HG02623 (cell line): ENCODE measurements at regions not wholly inside any gene's neighbourhood (a gene's known extent, or its start where the extent isn't known, plus 50 kb on each side); places are given as distances from the start of the nearest gene placed in this dataset.

Experiments
- ATAC-seq: cut with Tn5 transposase; IDR thresholded peaks from one replicate; pipeline ENCODE4 v1.9.1; 2021; ENCODE audit warnings: moderate library complexity; ENCODE audit not compliant: unreplicated experiment

DNA sequence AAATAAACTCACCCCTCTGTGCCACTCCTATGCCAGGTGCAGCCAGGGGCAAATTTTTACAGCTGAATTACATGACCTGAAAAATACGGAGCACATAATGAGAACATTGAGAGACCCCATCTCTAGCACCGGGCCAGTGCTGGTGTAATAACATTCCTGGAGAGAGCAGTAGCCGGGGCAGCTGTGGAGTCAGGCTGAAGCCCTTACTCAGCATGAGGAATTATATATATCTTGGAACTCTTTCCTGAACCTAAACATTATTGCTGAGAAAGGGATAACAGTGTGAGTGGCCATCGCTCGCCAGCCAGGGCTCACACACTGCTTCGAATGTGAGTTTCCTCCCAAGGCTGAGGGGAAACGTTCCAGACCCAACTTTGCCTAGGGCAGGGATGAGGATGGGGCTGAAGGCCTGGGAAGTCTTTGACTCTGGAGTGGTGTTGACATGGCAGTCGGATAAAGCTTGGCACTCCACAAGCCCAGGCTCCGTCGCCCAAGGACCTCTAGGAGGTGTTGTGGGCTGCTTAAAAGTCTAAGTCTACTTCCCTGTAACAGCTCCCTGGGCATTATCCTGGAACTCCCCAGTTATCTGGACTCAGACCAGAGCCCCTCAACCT lies 269.8 kb downstream of the CDC5L start:
- ATAC-seq, result no peak

DNA sequence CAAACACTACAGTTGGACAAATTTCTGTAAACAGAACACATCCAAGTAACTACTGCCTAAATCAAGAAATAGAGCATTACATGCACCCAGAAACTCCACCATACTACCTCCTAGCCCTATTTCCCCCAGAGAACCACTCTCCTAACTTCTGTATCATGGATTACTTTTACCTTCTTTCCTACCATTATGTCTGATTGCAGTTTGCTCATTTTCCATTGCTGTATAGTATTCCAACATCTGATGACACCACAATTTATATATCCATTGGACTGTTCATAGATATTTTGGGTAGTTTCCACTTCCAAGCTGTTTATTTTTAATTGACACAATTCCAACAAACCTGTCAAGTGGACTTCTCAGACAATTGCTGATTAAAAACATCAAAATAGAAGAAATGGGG lies 271.1 kb downstream of the CDC5L start:
- no peak for ATAC-seq

DNA sequence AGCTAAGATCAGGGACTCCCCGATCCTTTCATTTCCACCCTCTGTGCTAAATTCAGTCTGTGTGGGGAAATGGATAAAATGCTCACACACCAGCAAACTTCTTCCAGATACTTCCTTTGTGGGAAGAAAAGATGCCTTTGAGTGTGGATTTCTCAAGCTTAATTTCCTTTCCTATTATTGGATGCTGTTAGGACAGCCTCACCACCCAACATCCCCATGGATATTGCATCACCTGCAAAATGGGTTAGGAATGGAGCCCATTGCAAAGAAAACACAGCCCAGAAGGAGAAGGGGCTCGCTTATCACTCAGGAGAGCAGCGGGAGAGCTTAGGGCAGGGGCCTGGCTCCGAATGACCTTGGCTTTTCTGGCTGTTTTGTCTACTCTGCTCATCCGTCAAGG lies 272.2 kb downstream of the CDC5L start:
- no peak for ATAC-seq

GRCh38 chr6:44660561-44661220 lies 273.2 kb downstream of the CDC5L start:
- ATAC-seq, result no peak

GRCh38 chr6:44661221-44662008 lies 273.9 kb downstream of the CDC5L start:
- ATAC-seq, result no peak

- ATAC-seq, result no peak
These were observed 275.1 kb downstream of the CDC5L start for GRCh38 chr6:44662461-44663121.

DNA sequence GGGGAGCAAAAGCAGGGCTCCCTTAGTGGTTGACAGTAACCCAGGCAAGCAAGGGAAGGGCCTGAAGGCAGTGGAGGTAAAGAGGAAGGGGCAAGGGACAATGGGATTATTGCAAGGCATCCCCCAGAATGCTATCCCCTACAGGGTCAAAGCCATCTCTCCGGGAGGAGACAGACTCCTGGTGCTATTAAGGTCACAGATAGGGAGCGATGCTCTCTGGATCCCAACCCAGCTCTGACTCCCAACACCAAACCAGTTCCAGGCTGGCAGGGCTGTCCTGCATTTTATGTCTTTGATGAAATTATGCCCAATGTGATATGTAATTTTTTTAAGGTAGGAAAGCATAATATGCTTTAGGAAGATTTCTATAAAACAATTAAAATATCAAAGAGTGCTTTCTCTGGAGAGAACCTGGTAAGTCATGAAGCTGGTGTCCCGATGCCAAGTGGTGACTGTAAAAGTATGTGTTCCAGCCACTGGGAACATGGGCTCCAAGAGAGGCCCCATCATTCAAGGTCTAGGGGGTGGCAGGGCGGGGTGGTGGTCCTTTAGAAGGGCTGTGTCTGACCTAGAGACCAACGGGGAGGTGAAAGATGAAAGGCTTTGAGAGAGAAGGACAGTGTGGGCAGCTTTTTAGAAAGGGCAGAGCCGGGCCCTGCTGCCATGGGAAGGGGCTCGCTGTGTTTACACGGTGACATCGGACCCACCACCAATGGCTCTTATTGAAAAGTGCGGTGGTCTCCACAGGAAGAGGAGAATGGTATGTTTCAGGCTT lies 276.5 kb downstream of the CDC5L start:
- no peak for ATAC-seq

DNA sequence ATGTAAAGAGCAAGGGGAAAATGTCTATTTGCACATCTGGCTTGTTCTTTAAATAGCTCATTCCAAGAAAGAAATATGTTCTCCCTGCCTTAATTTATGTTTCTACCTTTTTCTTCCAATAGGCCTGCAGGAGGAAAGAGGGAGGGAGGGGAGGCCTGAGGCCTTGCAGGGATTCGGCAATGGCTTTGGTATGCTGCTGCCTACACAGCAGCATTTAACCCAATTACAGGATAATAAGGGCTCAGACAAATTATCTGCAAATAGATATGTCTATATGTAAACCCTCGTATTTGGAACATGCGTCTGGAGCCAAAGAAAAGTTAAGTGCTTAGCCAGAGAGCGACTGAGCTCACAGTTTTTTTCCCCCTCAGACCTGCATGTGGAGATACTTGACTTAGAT lies 277.2 kb downstream of the CDC5L start:
- ATAC-seq, result no peak

- no peak for ATAC-seq
These were observed 277.6 kb downstream of the CDC5L start for GRCh38 chr6:44665143-44665542.

- ATAC-seq, result no peak
These were observed 278.2 kb downstream of the CDC5L start for GRCh38 chr6:44665683-44666082.

GRCh38 chr6:44666324-44666723 lies 278.8 kb downstream of the CDC5L start:
- ATAC-seq, result no peak

DNA sequence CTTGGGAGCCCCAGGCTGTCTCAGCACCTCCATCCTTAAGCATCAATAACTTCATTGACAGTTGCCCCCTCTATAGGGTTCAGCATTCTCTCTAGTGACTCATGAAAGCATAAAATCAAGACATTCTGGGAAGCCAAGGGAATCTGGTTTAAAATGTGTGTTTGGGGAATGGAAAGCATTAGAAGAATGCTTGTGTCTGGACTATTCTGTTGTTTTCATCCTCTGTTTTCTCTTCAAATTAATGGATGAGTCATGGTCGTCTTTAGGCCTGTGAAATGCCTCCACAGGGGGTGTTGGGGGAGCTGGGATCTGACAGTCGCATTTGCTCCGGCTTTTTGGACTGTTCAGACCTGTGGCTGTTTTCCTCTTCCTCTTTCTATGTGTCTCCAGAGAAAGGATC lies 279.7 kb downstream of the CDC5L start:
- ATAC-seq, result no peak

DNA sequence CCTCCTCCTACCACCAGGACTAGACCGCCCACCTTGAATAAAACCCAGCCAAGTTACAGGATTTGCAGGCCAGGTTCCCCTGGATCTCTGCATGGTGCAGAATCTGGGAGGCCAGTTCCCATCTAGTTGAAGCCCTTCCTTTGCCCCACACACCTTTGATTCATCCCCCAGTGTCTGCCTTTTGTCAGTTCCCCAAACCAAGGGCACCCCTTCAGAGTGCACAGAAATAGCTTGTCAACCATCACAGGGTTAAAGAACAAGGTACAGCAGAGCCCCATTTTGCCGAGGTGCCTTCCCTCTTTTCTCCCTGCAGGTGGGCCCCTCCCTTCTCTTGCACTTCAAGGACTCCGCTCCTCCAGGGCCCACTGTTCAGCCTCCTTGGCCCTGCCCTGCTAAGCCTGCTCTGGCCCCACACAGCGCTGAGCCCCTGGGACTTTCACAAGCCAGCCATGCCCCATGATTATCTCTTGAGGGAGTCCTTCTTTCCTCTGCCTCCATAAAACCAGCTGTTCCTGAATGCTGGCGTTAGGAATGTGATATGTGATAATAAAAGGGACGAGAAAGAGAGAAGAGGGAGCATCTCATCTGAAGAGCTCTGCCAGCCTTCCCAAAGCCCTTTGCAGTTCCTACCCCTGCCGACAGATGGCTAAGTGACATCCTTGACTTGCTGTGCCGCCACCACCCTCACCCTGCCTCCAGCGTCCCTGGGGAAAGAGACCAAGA lies 280.3 kb downstream of the CDC5L start:
- ATAC-seq, result no peak

DNA sequence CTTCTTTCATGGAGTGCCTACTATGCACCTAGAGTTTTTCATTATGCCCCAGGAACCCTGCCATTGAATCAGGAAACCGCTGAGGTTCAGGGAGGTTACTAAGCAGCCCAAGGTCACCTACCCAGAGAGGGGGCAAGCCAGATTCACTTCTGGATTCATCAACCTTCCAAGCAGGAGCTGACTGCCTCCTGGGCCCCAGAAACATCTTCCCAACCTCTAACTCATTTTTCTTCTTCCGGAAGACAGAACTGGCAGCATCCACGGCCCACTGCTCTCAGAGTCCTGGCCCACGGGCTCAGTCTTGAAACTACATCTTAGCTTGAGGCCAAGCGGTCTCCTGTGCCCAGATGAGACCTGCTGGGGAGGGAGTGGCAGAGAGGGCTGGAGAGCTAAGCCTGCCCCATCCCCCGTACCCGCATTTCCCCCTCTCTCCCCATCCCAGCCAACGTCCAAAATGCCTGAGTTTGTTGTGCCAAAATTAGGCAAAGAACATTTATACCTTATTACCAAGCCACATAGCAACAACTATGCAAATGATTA lies 281.0 kb downstream of the CDC5L start:
- ATAC-seq, result no peak

DNA sequence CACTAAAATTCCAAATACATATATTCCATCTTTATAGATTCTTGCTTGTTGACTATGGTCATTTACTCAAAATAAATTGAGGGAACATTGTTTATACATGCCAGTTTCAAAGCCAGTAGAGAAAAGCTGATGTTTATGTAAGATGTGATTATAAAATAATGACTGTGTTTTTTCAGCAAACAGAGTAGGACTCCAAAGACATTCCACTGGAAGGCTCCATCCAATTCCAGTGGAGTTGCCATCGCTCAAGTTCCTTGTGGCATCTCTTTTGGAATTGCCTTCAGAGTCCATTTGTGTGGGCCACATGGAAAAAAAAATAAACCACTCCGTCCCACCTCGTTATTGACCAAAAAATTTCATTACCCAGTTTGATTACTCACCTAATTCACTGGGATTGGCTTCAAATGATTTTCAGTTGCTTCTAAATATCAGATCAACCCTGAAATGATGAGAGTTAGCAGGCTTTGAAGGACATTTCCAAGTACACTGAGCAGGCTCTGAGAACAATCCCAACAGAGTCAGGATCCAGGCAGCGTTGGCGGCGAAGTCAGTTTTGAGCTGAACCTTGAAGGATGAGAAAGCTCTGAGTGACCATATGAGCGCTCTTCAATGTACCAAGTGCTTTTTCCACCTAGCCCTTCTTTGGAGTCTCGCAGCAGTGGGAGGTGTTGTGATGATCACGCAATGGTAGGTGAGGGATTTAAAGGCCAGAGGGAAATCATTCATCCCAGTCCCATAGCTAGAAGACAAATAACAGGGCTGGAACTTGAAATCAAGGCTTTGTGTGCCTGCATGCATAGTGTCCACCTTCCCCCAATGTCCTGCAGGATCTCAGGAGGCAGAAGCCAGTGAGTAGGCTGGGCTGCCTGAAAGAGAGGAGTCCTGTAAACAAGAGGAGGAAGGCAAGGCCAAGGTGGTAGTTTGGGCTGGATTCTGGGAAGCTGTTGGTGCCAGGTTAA lies 281.7 kb downstream of the CDC5L start:
- ATAC-seq, result no peak

DNA sequence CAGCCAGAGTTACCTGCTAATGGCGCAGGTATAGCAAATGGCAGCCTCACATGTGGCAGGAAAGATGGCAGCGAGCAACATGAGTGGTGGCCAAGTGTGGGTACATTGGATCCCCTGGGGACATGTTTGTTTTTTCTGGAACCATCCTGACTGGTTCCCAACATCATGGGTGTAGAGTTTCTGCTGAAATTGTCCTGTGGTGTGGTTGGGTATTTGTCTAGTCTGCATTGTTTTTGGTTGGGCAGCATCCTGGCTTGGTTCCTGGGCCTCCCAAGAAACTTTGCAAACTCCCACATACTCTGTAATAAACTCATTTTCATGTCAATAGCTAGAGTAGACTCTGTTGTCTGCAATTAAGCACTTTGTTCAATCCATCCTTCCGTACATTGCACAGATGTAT lies 282.6 kb downstream of the CDC5L start:
- no peak for ATAC-seq

DNA sequence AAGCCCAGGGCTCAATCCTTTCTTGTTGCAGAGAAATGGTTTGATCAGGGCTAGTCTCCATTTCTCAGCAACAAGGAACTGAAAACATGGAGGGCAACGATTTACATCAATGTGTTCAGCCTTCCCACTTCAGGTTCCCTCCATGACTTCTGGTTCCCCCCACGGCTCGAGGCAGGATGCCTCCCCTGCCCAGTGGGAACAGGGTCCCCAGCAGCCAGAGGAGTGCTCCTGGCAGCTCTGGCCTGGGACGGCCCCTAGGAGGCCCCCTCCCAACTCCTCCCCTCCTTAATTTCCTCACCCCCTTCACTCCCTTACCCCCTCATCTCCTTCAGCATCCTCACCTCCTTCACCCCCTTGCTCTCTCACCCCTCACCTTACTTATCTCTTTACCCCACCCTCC lies 283.8 kb downstream of the CDC5L start:
- no peak for ATAC-seq

- no peak for ATAC-seq
These were observed 284.6 kb downstream of the CDC5L start for GRCh38 chr6:44672086-44672485.

- no peak for ATAC-seq
These were observed 285.3 kb downstream of the CDC5L start for GRCh38 chr6:44672841-44673240.
